Duodenal mucosa (tissue), 2 donors: ENCODE measurements at regions not wholly inside any gene's neighbourhood (a gene's known extent, or its start where the extent isn't known, plus 50 kb on each side); places are given as distances from the start of the nearest gene placed in this dataset.
"Not testable (repeated sequence)": the region's sequence is repeated elsewhere in the genome, so short reads cannot be mapped to it uniquely, and the experiment has no call there.

Experiments
- H3K27ac ChIP-seq: one replicate; pipeline ENCODE4 v1.7.0; 2013; ENCODE audit warnings: low read depth, low read length
- H3K27me3 ChIP-seq, 2 donors: one replicate each; pipeline ENCODE4 v1.7.0; 2013; ENCODE audit warnings: low read length in 2 of 2, control low read depth in 1 of 2; ENCODE audit not compliant: insufficient read depth in 2 of 2, control insufficient read depth in 1 of 2
- H3K36me3 ChIP-seq, 2 donors: one replicate each; pipeline ENCODE4 v1.7.0; 2013; ENCODE audit warnings: low read length in 2 of 2, control low read depth in 1 of 2; ENCODE audit not compliant: insufficient read depth in 2 of 2, control insufficient read depth in 1 of 2
- H3K4me1 ChIP-seq, 2 donors: one replicate each; pipeline ENCODE4 v1.7.0; 2013; ENCODE audit warnings: low read length in 2 of 2, control low read depth in 1 of 2; ENCODE audit not compliant: insufficient read depth in 2 of 2, control insufficient read depth in 1 of 2
- H3K4me3 ChIP-seq, 2 donors: one replicate each; pipeline ENCODE4 v1.7.0; 2013; ENCODE audit warnings: low read length in 2 of 2, low read depth in 1 of 2
- H3K9ac ChIP-seq, 2 donors: one replicate each; pipeline ENCODE4 v1.7.0; 2013; ENCODE audit warnings: low read length in 2 of 2, low read depth in 1 of 2
- H3K9me3 ChIP-seq, 2 donors: one replicate each; pipeline ENCODE4 v1.7.0; 2013; ENCODE audit warnings: low read length in 2 of 2, control low read depth in 1 of 2; ENCODE audit not compliant: control insufficient read depth in 1 of 2

GRCh38 chr5:163731256-163731655 is 225.8 kb downstream of the MAT2B start:
- no peaks in the 10 kb centered on the region for H3K9me3 ChIP-seq
- H3K9ac ChIP-seq, result no peak overlapping the region
- H3K27ac ChIP-seq, result no peak overlapping the region

DNA sequence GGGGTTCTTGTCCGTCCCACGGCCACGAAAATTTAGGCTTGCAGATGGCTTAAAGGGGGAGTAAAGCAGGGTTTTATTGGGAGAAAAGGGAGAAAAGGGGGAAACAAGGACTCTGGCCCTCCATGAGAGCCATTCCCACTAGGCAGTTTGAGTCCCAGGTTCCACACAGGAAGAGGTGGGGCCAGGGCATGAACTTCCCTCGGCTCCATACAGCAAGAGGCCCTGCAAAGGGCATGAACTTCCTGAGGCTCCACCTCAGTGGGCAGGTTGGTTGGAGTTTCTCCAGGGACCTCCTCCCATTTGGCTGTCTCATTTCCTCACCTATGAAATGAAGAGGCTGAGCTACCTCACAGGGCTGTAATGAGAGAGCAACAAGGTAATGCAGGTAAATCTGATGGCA is 229.7 kb downstream of the MAT2B start:
- Histone ChIP-seq H3K4me1 (no peaks in the 10 kb centered on the region), H3K27me3 (no peaks in the 10 kb centered on the region), H3K9me3 (no peaks in the 10 kb centered on the region), H3K9ac (no peak overlapping the region), H3K36me3 (no peaks in the 10 kb centered on the region), H3K4me3 (no peak overlapping the region), H3K27ac (no peak overlapping the region)

More at GRCh38 chr5:163731256-163731655, 225.8 kb downstream of the MAT2B start:
- Histone ChIP-seq H3K36me3 (no peaks in the 10 kb centered on the region), H3K4me1 (no peaks in the 10 kb centered on the region), H3K27me3 (no peaks in the 10 kb centered on the region), H3K4me3 (no peak overlapping the region)

DNA sequence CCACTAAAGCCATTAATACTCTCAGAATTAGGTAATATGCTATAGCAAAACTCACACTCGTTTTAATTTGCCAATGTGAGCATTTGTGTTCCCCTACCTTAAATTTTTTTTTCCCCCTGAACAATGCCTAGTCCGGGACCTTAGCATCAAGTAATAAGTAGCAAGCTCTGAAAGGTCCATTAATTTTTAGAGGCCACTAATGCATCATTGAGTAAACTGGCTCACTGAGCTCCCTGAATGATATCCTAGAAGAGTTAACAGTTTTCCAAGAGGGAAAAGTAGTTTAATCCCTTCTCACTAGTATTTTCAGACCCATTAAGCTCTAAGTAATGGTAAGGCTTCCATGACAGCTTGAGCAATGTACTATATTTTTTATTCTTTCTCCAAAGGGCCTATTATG is 242.2 kb downstream of the MAT2B start:
- no peak overlapping the region for H3K4me3 ChIP-seq
- no peak overlapping the region for H3K9ac ChIP-seq
- no peaks in the 10 kb centered on the region for H3K4me1 ChIP-seq
- no peaks in the 10 kb centered on the region for H3K9me3 ChIP-seq
- H3K36me3 ChIP-seq, result no peaks in the 10 kb centered on the region
- H3K27me3 ChIP-seq, result no peaks in the 10 kb centered on the region
- no peak overlapping the region for H3K27ac ChIP-seq

DNA sequence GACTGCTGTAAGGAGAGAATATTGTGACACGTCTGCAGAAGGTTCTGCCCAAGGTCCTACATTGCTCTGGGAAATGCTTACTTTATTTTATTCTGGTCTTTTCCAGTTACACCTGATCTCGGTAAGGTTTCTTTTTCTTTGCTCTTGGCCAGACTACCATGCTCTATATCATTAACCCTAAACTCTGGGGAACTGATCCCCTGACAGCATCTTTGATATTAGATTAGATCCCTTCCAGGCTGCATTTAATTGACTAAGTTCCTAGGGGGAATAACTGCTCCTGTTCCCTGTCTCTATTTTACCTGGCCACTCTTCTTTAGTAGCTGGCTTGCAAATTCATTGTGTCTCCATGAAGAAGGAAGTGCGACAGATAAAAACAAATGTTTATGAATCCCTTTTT is 243.5 kb downstream of the MAT2B start:
- Histone ChIP-seq H3K27ac (no peak overlapping the region), H3K36me3 (no peaks in the 10 kb centered on the region), H3K9me3 (no peaks in the 10 kb centered on the region), H3K9ac (no peak overlapping the region), H3K27me3 (no peaks in the 10 kb centered on the region), H3K4me1 (no peaks in the 10 kb centered on the region), H3K4me3 (no peak overlapping the region)

DNA sequence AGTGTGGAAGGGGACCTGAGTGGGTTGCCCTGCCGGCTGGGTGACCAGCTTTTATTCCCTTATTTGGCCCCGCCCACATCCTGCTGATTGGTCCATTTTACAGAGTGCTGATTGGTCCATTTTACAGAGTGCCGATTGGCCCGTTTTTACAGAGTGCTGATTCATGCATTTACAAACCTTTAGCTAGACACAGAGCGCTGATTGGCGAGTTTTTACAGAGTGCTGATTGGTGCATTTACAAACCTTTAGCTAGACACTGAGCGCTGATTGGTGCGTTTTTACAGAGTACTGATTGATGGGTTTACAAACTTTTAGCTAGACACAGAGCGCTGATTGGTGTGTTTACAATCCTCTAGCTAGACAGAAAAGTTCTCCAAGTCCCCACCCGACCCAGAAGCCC is 245.0 kb downstream of the MAT2B start:
- H3K27ac ChIP-seq, result not testable (repeated sequence)

DNA sequence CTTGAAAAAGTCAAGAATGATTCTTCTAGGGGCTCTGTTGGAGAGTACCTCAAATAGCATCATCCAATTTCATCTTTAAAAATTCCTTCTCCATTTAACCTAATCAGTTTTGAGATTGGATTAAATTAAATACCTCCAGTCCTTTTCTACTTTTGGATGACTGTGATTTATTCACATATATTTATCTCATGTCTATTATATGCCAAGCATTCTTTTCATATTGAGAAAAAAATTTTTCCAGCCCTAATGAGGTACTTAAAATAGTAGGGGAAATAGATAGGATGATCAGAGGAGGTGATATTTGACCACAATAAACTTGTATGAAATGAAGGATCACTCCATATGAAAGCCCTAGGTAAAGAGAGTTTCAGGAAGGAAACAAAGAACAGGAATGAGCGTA is 250.1 kb downstream of the MAT2B start:
- Histone ChIP-seq H3K4me3 (no peak overlapping the region), H3K27me3 (no peaks in the 10 kb centered on the region), H3K27ac (no peak overlapping the region), H3K9me3 (no peaks in the 10 kb centered on the region), H3K4me1 (no peaks in the 10 kb centered on the region), H3K9ac (no peak overlapping the region), H3K36me3 (no peaks in the 10 kb centered on the region)

More for the DNA sequence above, 245.0 kb downstream of the MAT2B start:
- H3K9ac ChIP-seq, H3K4me3 ChIP-seq, H3K4me1 ChIP-seq, H3K9me3 ChIP-seq, H3K36me3 ChIP-seq, H3K27me3 ChIP-seq: not testable (repeated sequence)

- Histone ChIP-seq H3K27me3 (no peaks in the 10 kb centered on the region), H3K9me3 (no peaks in the 10 kb centered on the region), H3K36me3 (no peaks in the 10 kb centered on the region), H3K9ac (no peak overlapping the region), H3K4me3 (no peak overlapping the region), H3K4me1 (no peaks in the 10 kb centered on the region), H3K27ac (no peak overlapping the region)
Measured at GRCh38 chr5:163756170-163756569, 250.8 kb downstream of the MAT2B start.

GRCh38 chr5:163757344-163757743 is 251.9 kb downstream of the MAT2B start:
- no peak overlapping the region for H3K9ac ChIP-seq

GRCh38 chr5:163758283-163758711 is 252.9 kb downstream of the MAT2B start:
- no peak overlapping the region for H3K9ac ChIP-seq
- no peaks in the 10 kb centered on the region for H3K9me3 ChIP-seq
- no peaks in the 10 kb centered on the region for H3K36me3 ChIP-seq
- H3K27me3 ChIP-seq, result no peaks in the 10 kb centered on the region
- no peak overlapping the region for H3K27ac ChIP-seq
- no peak overlapping the region for H3K4me3 ChIP-seq
- no peaks in the 10 kb centered on the region for H3K4me1 ChIP-seq

More at GRCh38 chr5:163757344-163757743, 251.9 kb downstream of the MAT2B start:
- no peak overlapping the region for H3K4me3 ChIP-seq
- no peaks in the 10 kb centered on the region for H3K36me3 ChIP-seq
- H3K4me1 ChIP-seq, result no peaks in the 10 kb centered on the region
- no peaks in the 10 kb centered on the region for H3K9me3 ChIP-seq
- no peak overlapping the region for H3K27ac ChIP-seq
- H3K27me3 ChIP-seq, result no peaks in the 10 kb centered on the region

DNA sequence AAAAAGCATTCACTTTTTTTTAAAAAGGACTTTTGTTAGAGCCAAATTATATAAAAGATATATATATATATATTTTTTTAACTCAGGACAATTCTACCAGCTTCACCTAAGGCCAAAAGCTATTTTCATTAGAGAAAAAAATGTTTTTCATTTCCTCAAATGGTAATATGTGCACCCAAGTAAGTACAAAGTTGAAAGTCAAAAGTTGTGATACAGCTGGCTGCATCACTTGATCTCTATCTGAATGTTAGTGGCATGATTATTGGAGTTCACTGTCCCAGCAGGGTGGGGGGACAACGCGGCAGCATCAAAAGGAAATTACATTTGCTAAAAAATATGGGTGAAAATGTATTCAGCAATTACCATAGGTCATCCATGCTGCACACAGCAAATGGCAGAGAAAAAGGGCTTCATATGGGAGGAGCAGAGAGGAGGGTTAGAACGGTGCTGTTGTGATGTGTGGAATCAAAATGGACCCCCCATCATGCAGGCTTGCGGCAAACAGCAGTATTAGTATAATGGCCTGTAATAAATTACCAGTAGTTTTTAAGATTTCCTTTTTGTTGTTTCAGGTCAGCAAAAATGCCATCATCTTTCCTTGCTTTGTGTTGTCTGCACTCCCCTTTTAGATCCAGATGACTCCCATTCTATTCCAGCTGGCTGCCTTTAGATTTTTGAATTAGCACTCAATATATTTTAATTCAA is 253.7 kb downstream of the MAT2B start:
- Histone ChIP-seq H3K27ac (no peak overlapping the region), H3K27me3 (no peaks in the 10 kb centered on the region), H3K4me1 (no peaks in the 10 kb centered on the region), H3K4me3 (no peak overlapping the region), H3K9me3 (no peaks in the 10 kb centered on the region), H3K36me3 (no peaks in the 10 kb centered on the region), H3K9ac (no peak overlapping the region)
